NB4 (cell line): ENCODE measurements at regions not wholly inside any gene's neighbourhood (a gene's known extent, or its start where the extent isn't known, plus 50 kb on each side); places are given as distances from the start of the nearest gene placed in this dataset.

Experiments
- CTCF ChIP-seq: IDR thresholded peaks from one replicate; pipeline ENCODE4 v1.5.1; 2012; ENCODE audit warnings: low read depth, low read length
- MAX ChIP-seq: IDR thresholded peaks from 2 replicates; pipeline ENCODE4 v1.6.1; 2011; ENCODE audit warnings: low read depth, low read length
- POLR2A ChIP-seq: IDR thresholded peaks from 2 replicates; pipeline ENCODE4 v1.6.1; 2011; ENCODE audit warnings: mild to moderate bottlenecking; ENCODE audit not compliant: insufficient read length; ENCODE audit errors: extremely low read depth

DNA sequence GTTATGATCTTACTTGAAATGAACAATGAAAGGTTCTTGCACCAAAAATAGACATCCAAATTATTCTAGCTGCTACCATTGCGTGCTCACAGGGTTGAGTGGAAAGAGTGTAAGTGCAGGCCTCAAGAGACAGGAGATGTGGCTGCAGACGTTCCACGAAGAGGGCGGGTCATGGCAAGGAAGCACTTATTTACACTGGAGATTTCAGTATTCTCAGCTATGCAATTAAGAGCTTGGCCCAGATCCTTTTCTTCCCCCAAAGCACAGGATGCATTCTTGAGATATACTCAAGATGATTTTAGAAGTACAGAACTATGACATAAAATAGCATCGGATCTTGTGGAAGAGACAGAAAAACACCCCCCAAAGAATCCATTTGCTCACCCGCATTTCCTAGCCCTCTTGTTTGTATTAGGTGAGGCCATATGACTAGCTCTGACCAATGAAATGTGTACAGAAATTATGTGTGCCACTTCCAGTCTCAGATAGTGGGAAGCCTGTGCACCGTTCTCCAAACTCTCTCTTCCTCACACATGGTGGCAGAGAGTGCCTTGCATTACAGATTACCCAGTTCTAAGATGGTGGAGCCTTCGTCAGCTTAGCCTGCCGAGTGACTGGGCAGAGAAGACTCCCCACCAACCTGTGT is 261.4 kb downstream of the TTC8 start:
- TF ChIP-seq CTCF: no peak
- TF ChIP-seq POLR2A: no peak
- TF ChIP-seq MAX: no peak
